Skeletal muscle cell (primary cell): ENCODE measurements at regions not wholly inside any gene's neighbourhood (a gene's known extent, or its start where the extent isn't known, plus 50 kb on each side); places are given as distances from the start of the nearest gene placed in this dataset.

Experiments used
- DNase-seq: peaks from one replicate; pipeline ENCODE4 v3.0.0-alpha.2; 2010; ENCODE audit warnings: low read depth
- H3K4me3 ChIP-seq: 2 replicates; pipeline ENCODE4 v1.5.1; 2011; ENCODE audit warnings: low read depth, mild to moderate bottlenecking, control low read depth, low read length, moderate library complexity

GRCh38 chr4:101600287-101600686, 190.2 kb upstream of the BANK1 start:
- H3K4me3 ChIP-seq = no peak overlapping the region
- DNase-seq = no peak

GRCh38 chr4:101599620-101600019, 190.9 kb upstream of the BANK1 start:
- DNase-seq = peak; percentile 25
- H3K4me3 ChIP-seq = no peak overlapping the region

GRCh38 chr4:101596781-101597552, 193.6 kb upstream of the BANK1 start:
- DNase-seq = no peak
- no peak overlapping the region for H3K4me3 ChIP-seq

- no peak for DNase-seq
- no peak overlapping the region for H3K4me3 ChIP-seq
Measured at GRCh38 chr4:101594588-101594987, 195.9 kb upstream of the BANK1 start.

- H3K4me3 ChIP-seq = no peak overlapping the region
- DNase-seq = no peak
Measured at GRCh38 chr4:101593666-101594065, 196.9 kb upstream of the BANK1 start.

GRCh38 chr4:101584306-101584705, 206.2 kb upstream of the BANK1 start:
- H3K4me3 ChIP-seq = no peak overlapping the region
- no peak for DNase-seq

GRCh38 chr4:101563126-101563525, 215.8 kb upstream of the PPP3CA start:
- no peak overlapping the region for H3K4me3 ChIP-seq

GRCh38 chr4:101556842-101557241, 209.5 kb upstream of the PPP3CA start:
- no peak for DNase-seq
- H3K4me3 ChIP-seq = no peak overlapping the region

More at GRCh38 chr4:101563126-101563525, 215.8 kb upstream of the PPP3CA start:
- DNase-seq = no peak

GRCh38 chr4:101555341-101555880, 208.1 kb upstream of the PPP3CA start:
- no peak for DNase-seq
- no peak overlapping the region for H3K4me3 ChIP-seq

- no peak overlapping the region for H3K4me3 ChIP-seq
- DNase-seq = no peak
Measured at GRCh38 chr4:101540336-101540735, 193.0 kb upstream of the PPP3CA start.

GRCh38 chr4:101528526-101528925, 181.2 kb upstream of the PPP3CA start:
- DNase-seq = no peak
- no peak overlapping the region for H3K4me3 ChIP-seq

- no peak for DNase-seq
- no peak overlapping the region for H3K4me3 ChIP-seq
Measured at GRCh38 chr4:101527188-101527587, 179.9 kb upstream of the PPP3CA start.

- no peak overlapping the region for H3K4me3 ChIP-seq
- DNase-seq = no peak
Measured at GRCh38 chr4:101515566-101515965, 168.2 kb upstream of the PPP3CA start.

- no peak for DNase-seq
- no peak overlapping the region for H3K4me3 ChIP-seq
Measured at GRCh38 chr4:101515099-101515498, 167.8 kb upstream of the PPP3CA start.

- no peak for DNase-seq
- no peak overlapping the region for H3K4me3 ChIP-seq
Measured at GRCh38 chr4:101512416-101512815, 165.1 kb upstream of the PPP3CA start.

- no peak for DNase-seq
Measured at GRCh38 chr4:101501421-101501820, 154.1 kb upstream of the PPP3CA start.

GRCh38 chr4:101500742-101501141, 153.4 kb upstream of the PPP3CA start:
- no peak for DNase-seq

More at GRCh38 chr4:101501421-101501820, 154.1 kb upstream of the PPP3CA start:
- H3K4me3 ChIP-seq = no peak overlapping the region

GRCh38 chr4:101475246-101475645, 127.9 kb upstream of the PPP3CA start:
- no peak for DNase-seq

More at GRCh38 chr4:101500742-101501141, 153.4 kb upstream of the PPP3CA start:
- H3K4me3 ChIP-seq = no peak overlapping the region

GRCh38 chr4:101471201-101471600, 123.9 kb upstream of the PPP3CA start:
- H3K4me3 ChIP-seq = no peak overlapping the region
- no peak for DNase-seq

More at GRCh38 chr4:101475246-101475645, 127.9 kb upstream of the PPP3CA start:
- H3K4me3 ChIP-seq = no peak overlapping the region

GRCh38 chr4:101464596-101464995, 117.3 kb upstream of the PPP3CA start:
- no peak overlapping the region for H3K4me3 ChIP-seq
- DNase-seq = no peak

- no peak overlapping the region for H3K4me3 ChIP-seq
- DNase-seq = no peak
Measured at GRCh38 chr4:101458914-101459313, 111.6 kb upstream of the PPP3CA start.
